GM12865 (cell line): ENCODE measurements at regions not wholly inside any gene's neighbourhood (a gene's known extent, or its start where the extent isn't known, plus 50 kb on each side); places are given as distances from the start of the nearest gene placed in this dataset.

Experiments used
- DNase-seq: peaks from one replicate; pipeline ENCODE4 v3.0.0; 2010; ENCODE audit warnings: low read depth
- H3K4me3 ChIP-seq: 2 replicates; pipeline ENCODE4 v1.5.1; 2011; ENCODE audit warnings: mild to moderate bottlenecking, low read depth, low read length, control low read depth
- TF ChIP-seq, protein P1 (sequence below): IDR thresholded peaks from 2 replicates; pipeline ENCODE4 v1.5.1; 2011; ENCODE audit warnings: low read length, control low read depth, low read depth, inconsistent platforms; ENCODE audit not compliant: insufficient read depth; ENCODE audit errors: missing control alignments

DNA sequence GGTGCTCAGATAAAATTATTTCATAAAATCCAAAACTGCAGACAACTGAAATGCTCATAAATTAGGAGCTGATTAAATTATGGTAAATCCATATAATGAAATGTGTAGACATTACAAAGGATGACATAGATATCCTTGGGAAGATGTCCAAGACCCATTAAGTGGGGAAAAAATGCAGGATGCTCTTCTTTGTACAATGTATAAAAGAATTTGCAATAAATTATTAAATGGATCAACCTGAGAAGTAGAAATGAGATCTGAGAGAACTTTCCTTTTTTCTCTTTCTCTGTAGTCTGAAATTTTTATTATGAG is 336.4 kb upstream of the E2F7 start:
- no peak overlapping the region for H3K4me3 ChIP-seq
- TF ChIP-seq, protein P1, sequence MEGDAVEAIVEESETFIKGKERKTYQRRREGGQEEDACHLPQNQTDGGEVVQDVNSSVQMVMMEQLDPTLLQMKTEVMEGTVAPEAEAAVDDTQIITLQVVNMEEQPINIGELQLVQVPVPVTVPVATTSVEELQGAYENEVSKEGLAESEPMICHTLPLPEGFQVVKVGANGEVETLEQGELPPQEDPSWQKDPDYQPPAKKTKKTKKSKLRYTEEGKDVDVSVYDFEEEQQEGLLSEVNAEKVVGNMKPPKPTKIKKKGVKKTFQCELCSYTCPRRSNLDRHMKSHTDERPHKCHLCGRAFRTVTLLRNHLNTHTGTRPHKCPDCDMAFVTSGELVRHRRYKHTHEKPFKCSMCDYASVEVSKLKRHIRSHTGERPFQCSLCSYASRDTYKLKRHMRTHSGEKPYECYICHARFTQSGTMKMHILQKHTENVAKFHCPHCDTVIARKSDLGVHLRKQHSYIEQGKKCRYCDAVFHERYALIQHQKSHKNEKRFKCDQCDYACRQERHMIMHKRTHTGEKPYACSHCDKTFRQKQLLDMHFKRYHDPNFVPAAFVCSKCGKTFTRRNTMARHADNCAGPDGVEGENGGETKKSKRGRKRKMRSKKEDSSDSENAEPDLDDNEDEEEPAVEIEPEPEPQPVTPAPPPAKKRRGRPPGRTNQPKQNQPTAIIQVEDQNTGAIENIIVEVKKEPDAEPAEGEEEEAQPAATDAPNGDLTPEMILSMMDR: no peak
- no peak for DNase-seq

DNA sequence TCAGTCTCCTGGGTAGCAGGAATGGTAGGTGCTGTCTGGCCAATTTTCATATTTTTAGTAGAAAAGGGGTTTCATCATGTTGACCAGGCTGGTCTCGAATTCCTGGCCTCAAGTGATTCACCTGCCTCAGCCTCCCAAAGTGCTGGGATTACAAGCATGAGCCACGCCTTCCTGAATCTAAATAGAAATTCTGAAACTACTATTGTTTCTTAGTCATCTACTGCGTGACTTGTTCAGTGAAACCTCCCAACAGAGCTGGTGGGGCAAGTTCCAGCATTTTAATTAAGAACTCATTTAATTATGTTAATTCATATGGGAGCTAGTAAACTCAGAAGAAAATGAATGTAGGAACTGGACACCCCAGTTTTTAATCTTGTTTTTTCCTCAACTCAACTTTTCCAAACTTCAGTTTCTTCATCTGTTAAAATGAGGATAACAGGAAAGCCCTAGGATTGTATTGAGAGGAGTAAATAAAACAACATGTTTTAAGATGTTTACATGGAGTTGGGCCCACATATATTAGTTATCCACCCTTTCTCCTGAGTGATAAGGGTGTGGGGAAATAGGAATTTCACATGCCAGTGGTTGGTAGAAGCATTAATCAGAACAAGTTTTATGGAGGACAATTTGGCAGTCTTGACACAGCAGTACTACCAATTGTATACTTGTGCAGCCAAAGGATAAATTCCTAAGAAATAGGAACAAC is 335.8 kb upstream of the E2F7 start:
- DNase-seq: no peak
- TF ChIP-seq, protein P1: no peak
- no peak overlapping the region for H3K4me3 ChIP-seq

DNA sequence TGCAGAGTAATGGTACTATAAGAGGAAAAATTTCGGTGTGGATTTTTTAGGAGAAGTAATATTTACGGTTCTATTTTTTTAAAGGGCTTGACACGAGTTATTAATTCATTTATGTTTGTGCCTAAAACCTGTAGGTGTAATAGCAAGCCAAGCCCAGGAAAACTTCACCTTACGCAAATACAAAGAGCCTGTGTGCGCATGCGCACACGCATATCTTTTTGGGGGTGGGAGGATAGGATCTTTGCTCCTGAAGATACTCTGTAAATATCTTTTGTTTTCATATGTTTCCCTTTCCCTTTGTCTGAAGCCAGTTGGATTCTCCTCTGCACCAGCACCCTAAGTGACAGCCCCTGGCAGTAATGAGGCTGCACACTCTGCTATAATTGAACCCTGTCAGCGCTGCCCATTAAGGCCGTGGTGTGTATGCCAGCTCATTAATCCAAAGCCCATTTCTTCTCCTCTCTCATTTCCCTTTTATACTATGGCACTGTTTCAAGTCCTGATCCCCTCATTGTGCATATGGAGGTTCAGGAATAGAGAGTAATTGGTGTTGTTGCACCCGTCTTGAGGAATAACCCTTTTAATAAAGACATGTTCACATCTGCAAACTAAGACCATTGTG is 327.2 kb upstream of the E2F7 start:
- no peak overlapping the region for H3K4me3 ChIP-seq
- TF ChIP-seq, protein P1: no peak
- no peak for DNase-seq

DNA sequence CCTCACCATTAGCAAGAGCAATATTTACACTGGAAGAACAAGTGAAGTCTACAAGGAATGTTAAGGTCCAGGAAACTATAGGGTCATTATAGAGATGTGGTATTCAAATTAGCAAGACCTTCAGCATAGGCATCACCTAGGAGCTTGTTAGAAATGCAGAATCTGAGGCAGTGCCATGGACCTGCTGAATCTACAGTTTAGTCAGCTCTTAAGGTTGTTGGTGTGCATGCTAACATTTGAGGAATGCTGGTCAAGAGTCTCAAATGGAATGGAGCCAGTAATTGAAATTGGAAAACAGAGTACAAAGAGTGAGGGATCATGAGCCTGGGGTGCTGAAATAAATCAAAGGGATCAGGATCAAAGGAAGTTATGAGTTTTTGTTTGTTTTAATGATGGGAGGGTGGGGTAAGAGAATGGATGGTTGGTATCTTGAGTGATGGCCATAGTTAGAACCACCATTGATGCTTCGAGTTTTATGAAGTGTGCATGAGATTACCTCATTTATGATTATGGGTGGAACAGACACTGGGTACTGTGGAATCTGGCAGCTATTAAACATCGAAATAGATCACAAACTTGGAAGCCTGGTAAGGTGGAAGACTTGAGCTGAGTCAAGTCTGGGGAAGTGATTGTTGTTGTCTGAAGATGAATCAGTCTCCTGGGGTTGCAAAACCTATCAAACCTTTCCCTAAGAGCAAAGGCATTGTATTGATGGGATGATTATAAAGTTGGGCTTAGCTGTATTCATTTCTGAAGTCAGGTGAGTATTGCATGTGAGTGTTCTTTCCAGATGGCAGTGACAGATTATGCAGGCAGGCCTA is 323.3 kb upstream of the E2F7 start:
- no peak for DNase-seq

DNA sequence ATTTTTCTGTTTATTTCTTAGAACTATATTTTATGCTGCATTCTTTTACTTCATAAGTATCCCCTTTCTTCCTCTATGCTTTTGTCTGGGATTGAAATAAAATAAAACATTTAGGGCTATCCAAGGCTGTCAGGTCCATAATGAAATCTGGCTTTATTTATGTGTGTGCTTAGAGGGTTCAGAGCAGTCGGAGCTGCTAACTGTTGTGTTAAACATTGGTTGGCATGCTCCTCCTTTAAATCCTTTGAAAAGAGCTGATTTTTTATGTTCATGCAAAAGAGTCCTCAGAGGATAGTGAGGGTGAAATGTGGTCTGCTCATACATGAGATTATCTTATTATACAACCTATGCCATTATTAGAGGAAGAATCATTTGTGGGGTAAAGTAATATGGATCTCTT is 322.3 kb upstream of the E2F7 start:
- DNase-seq: no peak
- H3K4me3 ChIP-seq: no peak overlapping the region
- TF ChIP-seq, protein P1: no peak

More for the DNA sequence above, 323.3 kb upstream of the E2F7 start:
- no peak overlapping the region for H3K4me3 ChIP-seq
- TF ChIP-seq, protein P1: no peak

DNA sequence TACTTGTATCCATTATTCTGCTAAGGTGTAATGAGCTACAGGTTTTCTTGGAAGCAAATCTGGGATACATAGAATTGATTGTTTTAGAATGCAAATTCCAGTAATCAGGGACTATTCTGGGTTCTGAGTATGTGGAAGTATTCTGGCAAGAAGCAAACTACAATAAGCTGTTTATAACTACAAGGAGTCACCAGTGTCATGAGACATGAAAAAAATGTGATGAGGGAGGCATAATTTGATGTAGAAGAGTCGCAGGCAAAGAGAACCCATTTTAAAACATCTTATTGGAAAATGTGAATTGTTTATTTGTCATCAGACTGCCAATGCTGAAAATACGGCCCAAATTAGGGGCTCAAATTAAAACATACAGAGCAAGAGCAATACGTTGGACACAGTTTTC is 321.8 kb upstream of the E2F7 start:
- TF ChIP-seq, protein P1: no peak
- H3K4me3 ChIP-seq: no peak overlapping the region
- no peak for DNase-seq
